ENCODE measurements at regions not wholly inside any gene's neighbourhood (a gene's known extent, or its start where the extent isn't known, plus 50 kb on each side); places are given as distances from the start of the nearest gene placed in this dataset.

GRCh38 chr6:71544906-71545305, 256.3 kb downstream of the OGFRL1 start:
- TF ChIP-seq CTCF (IDR thresholded peaks at IDR 0.05; ENCODE audit: borderline replicate concordance, extremely low read depth, low read length, poor library complexity, severe bottlenecking) (no peak), EZH2 (IDR thresholded peaks at IDR 0.05; ENCODE audit: borderline replicate concordance, low read depth, low read length, severe bottlenecking) (no peak)

Data from DND-41 (cell line).